Activated CD4-positive, CD25-positive, alpha-beta regulatory T cell treated with anti-CD3 and anti-CD28 coated beads, Interleukin-2, amount 50 U/mL, for 72 hours (primary cell): ENCODE measurements at regions not wholly inside any gene's neighbourhood (a gene's known extent, or its start where the extent isn't known, plus 50 kb on each side); places are given as distances from the start of the nearest gene placed in this dataset.

Source experiments
- DNase-seq: peaks from one replicate; pipeline ENCODE4 v3.0.0; 2021

GRCh38 chr20:60453388-60454246, 495.4 kb downstream of the CDH26 start:
- DNase-seq = no peak

- no peak for DNase-seq
Observed at GRCh38 chr20:60454491-60454890, 496.3 kb downstream of the CDH26 start.

- no peak for DNase-seq
Observed at GRCh38 chr20:60455272-60455671, 497.0 kb downstream of the CDH26 start.

- DNase-seq = no peak
Observed at GRCh38 chr20:60459212-60459611, 501.0 kb downstream of the CDH26 start.

GRCh38 chr20:60461993-60462392, 503.8 kb downstream of the CDH26 start:
- DNase-seq = no peak

- no peak for DNase-seq
Observed at GRCh38 chr20:60463798-60464197, 505.6 kb downstream of the CDH26 start.

GRCh38 chr20:60465439-60465838, 507.2 kb downstream of the CDH26 start:
- DNase-seq = no peak

GRCh38 chr20:60465993-60466686, 507.9 kb downstream of the CDH26 start:
- no peak for DNase-seq

GRCh38 chr20:60466687-60467022, 508.4 kb downstream of the CDH26 start:
- no peak for DNase-seq

- DNase-seq = no peak
Observed at GRCh38 chr20:60467078-60467477, 508.9 kb downstream of the CDH26 start.

- no peak for DNase-seq
Observed at GRCh38 chr20:60467771-60468170, 509.5 kb downstream of the CDH26 start.

GRCh38 chr20:60469829-60470228, 511.6 kb downstream of the CDH26 start:
- no peak for DNase-seq

GRCh38 chr20:60470366-60470765, 512.1 kb downstream of the CDH26 start:
- DNase-seq = no peak

GRCh38 chr20:60473211-60473610, 515.0 kb downstream of the CDH26 start:
- no peak for DNase-seq

- DNase-seq = no peak
Observed at GRCh38 chr20:60474385-60474910, 516.2 kb downstream of the CDH26 start.

- no peak for DNase-seq
Observed at GRCh38 chr20:60476045-60476444, 517.8 kb downstream of the CDH26 start.

- DNase-seq = no peak
Observed at GRCh38 chr20:60477958-60478357, 519.7 kb downstream of the CDH26 start.

- DNase-seq = no peak
Observed at GRCh38 chr20:60478533-60478932, 520.3 kb downstream of the CDH26 start.

- DNase-seq = no peak
Observed at GRCh38 chr20:60480950-60481742, 522.9 kb downstream of the CDH26 start.

- DNase-seq = no peak
Observed at GRCh38 chr20:60481743-60482133, 523.5 kb downstream of the CDH26 start.

GRCh38 chr20:60482221-60483008, 524.2 kb downstream of the CDH26 start:
- no peak for DNase-seq

GRCh38 chr20:60483371-60483770, 525.1 kb downstream of the CDH26 start:
- DNase-seq = no peak

- no peak for DNase-seq
Observed at GRCh38 chr20:60484316-60484715, 526.1 kb downstream of the CDH26 start.
